Hepatocyte (in vitro differentiated cells): ENCODE measurements at regions not wholly inside any gene's neighbourhood (a gene's known extent, or its start where the extent isn't known, plus 50 kb on each side); places are given as distances from the start of the nearest gene placed in this dataset.

Source experiments
- DNase-seq: peaks from one replicate; pipeline ENCODE4 v3.0.0-alpha.2; 2016; ENCODE audit warnings: low spot score
- H2AFZ ChIP-seq: fragments of 200-600 bp; sonication (generic); 2 replicates; pipeline ENCODE4 v1.6.0; 2016; ENCODE audit warnings: antibody characterized with exemption, mild to moderate bottlenecking
- H3K27ac ChIP-seq: fragments of 200-600 bp; sonication (generic); 2 replicates; pipeline ENCODE4 v1.5.1; 2016; ENCODE audit warnings: mild to moderate bottlenecking
- H3K27me3 ChIP-seq: fragments of 200-600 bp; sonication (generic); 2 replicates; pipeline ENCODE4 v1.6.1; 2016
- H3K36me3 ChIP-seq: fragments of 200-600 bp; sonication (generic); replicated peaks from 2 replicates; pipeline ENCODE4 v1.5.1; 2016; ENCODE audit warnings: low read depth; ENCODE audit not compliant: insufficient read depth
- H3K4me1 ChIP-seq: fragments of 200-600 bp; sonication (generic); 2 replicates; pipeline ENCODE4 v1.5.1; 2016; ENCODE audit warnings: mild to moderate bottlenecking, moderate library complexity; ENCODE audit not compliant: insufficient read depth
- H3K4me2 ChIP-seq: fragments of 200-600 bp; sonication (generic); 2 replicates; pipeline ENCODE4 v1.6.0; 2016
- H3K4me3 ChIP-seq: fragments of 200-600 bp; sonication (generic); 2 replicates; pipeline ENCODE4 v1.5.1; 2016; ENCODE audit warnings: mild to moderate bottlenecking
- H3K79me2 ChIP-seq: fragments of 200-600 bp; sonication (generic); 2 replicates; pipeline ENCODE4 v1.6.0; 2017; ENCODE audit warnings: mild to moderate bottlenecking
- H3K9me2 ChIP-seq: fragments of 200-600 bp; sonication (generic); replicated peaks from 2 replicates; pipeline ENCODE4 v1.6.0; 2017; ENCODE audit warnings: mild to moderate bottlenecking; ENCODE audit not compliant: insufficient read depth
- H3K9me3 ChIP-seq: fragments of 200-600 bp; sonication (generic); 2 replicates; pipeline ENCODE4 v1.5.1; 2016; ENCODE audit warnings: low read depth, mild to moderate bottlenecking
- H4K20me1 ChIP-seq: fragments of 200-600 bp; sonication (generic); 2 replicates; pipeline ENCODE4 v1.6.0; 2016; ENCODE audit warnings: mild to moderate bottlenecking; ENCODE audit not compliant: insufficient read depth, poor library complexity, severe bottlenecking
- EZH2 ChIP-seq: fragments of 200-600 bp; sonication (generic); IDR thresholded peaks from 2 replicates; pipeline ENCODE4 v1.6.1; 2016; ENCODE audit warnings: antibody characterized with exemption, mild to moderate bottlenecking, borderline replicate concordance
- EZH2phosphoT487 ChIP-seq: fragments of 200-600 bp; sonication (generic); IDR thresholded peaks from one replicate; pipeline ENCODE4 v1.6.1; 2018; ENCODE audit warnings: antibody characterized with exemption, mild to moderate bottlenecking, low read depth, moderate library complexity; ENCODE audit not compliant: unreplicated experiment, severe bottlenecking
- WGBS: methylation state at CpG from one replicate; pipeline ENCODE4 v1.1.6; 2016; ENCODE audit warnings: low lambda C conversion rate; ENCODE audit errors: missing lambda C conversion rate; 5-methylcytosine and 5-hydroxymethylcytosine counted together
- TF ChIP-seq, protein P1 (sequence below): fragments of 200-600 bp; sonication (generic); IDR thresholded peaks from 2 replicates; pipeline ENCODE4 v1.5.1; 2016; ENCODE audit warnings: antibody characterized with exemption, mild to moderate bottlenecking; ENCODE audit not compliant: poor library complexity

GRCh38 chr7:31249671-31250070 lies 90.9 kb downstream of the NEUROD6 start:
- H3K4me1 ChIP-seq = no peaks in the 10 kb centered on the region
- H3K79me2 ChIP-seq = no peaks in the 10 kb centered on the region
- no peak overlapping the region for H2AFZ ChIP-seq
- H3K4me2 ChIP-seq = no peak overlapping the region
- H4K20me1 ChIP-seq = no peaks in the 10 kb centered on the region
- no peak for DNase-seq
- no peaks in the 10 kb centered on the region for H3K9me3 ChIP-seq
- 67% methylated on average over 11 of the region's 11 CpGs for WGBS
- no peaks in the 10 kb centered on the region for H3K9me2 ChIP-seq
- peaks cover 11% of the 10 kb centered on the region for H3K27me3 ChIP-seq
- no peak overlapping the region for H3K27ac ChIP-seq
- H3K4me3 ChIP-seq = no peak overlapping the region
- no peaks in the 10 kb centered on the region for H3K36me3 ChIP-seq
- TF ChIP-seq EZH2phosphoT487 (no peak), EZH2 (no peak)
- TF ChIP-seq, protein P1, sequence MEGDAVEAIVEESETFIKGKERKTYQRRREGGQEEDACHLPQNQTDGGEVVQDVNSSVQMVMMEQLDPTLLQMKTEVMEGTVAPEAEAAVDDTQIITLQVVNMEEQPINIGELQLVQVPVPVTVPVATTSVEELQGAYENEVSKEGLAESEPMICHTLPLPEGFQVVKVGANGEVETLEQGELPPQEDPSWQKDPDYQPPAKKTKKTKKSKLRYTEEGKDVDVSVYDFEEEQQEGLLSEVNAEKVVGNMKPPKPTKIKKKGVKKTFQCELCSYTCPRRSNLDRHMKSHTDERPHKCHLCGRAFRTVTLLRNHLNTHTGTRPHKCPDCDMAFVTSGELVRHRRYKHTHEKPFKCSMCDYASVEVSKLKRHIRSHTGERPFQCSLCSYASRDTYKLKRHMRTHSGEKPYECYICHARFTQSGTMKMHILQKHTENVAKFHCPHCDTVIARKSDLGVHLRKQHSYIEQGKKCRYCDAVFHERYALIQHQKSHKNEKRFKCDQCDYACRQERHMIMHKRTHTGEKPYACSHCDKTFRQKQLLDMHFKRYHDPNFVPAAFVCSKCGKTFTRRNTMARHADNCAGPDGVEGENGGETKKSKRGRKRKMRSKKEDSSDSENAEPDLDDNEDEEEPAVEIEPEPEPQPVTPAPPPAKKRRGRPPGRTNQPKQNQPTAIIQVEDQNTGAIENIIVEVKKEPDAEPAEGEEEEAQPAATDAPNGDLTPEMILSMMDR = no peak

DNA sequence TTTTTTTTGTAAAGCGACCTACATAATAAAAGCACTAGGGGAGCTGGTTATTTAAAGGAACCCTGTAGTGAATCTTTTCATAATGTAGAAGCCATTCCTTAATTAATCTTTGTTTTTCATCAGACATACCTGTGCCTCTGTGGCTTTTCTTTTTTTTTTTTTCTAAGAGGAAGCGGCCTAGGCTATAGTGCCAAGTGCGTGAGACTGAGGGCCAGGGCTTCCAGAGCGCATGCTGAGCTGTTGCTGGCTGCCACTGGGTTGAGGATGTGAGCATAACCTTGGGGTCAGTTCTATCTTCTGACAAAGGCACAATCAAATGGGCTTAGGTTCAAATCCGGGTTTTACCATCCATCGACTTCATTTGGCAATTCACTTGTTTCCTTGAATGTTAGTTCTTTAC lies 103.7 kb downstream of the NEUROD6 start:
- TF ChIP-seq EZH2phosphoT487 = no peak
- TF ChIP-seq, protein P1 = no peak
- TF ChIP-seq EZH2 = no peak
- WGBS = 95% methylated on average over 6 of the region's 6 CpGs
- no peak for DNase-seq
- Histone ChIP-seq H3K36me3 (peaks cover 2% of the 10 kb centered on the region), H3K27me3 (no peaks in the 10 kb centered on the region), H3K27ac (no peak overlapping the region), H4K20me1 (no peaks in the 10 kb centered on the region), H3K4me2 (no peak overlapping the region), H3K9me2 (no peaks in the 10 kb centered on the region), H3K9me3 (no peaks in the 10 kb centered on the region), H2AFZ (no peak overlapping the region), H3K4me1 (no peaks in the 10 kb centered on the region), H3K4me3 (no peak overlapping the region), H3K79me2 (no peaks in the 10 kb centered on the region)

DNA sequence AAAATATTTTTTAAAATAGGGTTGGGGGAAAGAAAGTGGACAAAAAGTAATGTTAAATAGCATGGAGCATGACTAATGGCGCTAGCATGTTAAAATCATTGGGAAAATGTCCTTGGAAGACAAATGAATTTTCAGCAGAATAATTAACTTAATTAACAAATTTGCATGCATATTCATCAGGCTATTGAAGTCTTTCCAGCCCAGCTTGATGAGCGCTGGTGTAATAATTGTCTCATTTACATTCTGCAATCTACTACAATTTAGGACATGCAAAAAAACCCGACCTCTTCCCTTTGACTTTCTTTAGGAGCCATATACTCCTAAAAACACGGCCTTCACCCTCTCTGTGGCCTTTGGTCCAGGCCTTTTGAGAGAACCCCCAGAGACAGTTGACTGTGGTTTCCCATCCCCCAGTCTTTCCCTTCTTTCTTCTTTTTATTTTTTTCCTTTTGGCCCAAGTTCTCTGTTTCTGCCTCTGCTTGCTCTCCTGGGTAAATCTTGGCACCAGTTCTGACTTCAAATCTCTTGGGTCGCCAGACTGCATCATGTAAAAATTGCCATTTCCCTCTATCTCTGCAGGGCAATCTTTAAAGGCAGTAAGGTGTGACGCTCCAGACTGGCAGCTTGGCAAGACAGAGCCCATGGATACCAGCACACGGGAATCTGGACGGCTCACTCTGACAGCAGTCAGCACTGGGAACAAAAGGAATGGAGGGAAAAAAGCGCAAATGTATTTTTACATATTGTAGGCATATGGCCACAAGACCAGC lies 105.5 kb downstream of the NEUROD6 start:
- DNase-seq = no peak
- peaks cover 2% of the 10 kb centered on the region for H3K36me3 ChIP-seq
- no peak overlapping the region for H3K27ac ChIP-seq
- no peaks in the 10 kb centered on the region for H3K79me2 ChIP-seq
- H4K20me1 ChIP-seq = no peaks in the 10 kb centered on the region
- H3K9me3 ChIP-seq = no peaks in the 10 kb centered on the region
- H2AFZ ChIP-seq = no peak overlapping the region
- WGBS = 89% methylated on average over 9 of the region's 9 CpGs
- no peaks in the 10 kb centered on the region for H3K27me3 ChIP-seq
- TF ChIP-seq EZH2phosphoT487 = no peak
- TF ChIP-seq, protein P1 = no peak
- no peak for TF ChIP-seq EZH2
- H3K9me2 ChIP-seq = no peaks in the 10 kb centered on the region
- no peak overlapping the region for H3K4me3 ChIP-seq
- no peaks in the 10 kb centered on the region for H3K4me1 ChIP-seq
- no peak overlapping the region for H3K4me2 ChIP-seq
